ENCODE measurements at regions not wholly inside any gene's neighbourhood (a gene's known extent, or its start where the extent isn't known, plus 50 kb on each side); places are given as distances from the start of the nearest gene placed in this dataset.

DNA sequence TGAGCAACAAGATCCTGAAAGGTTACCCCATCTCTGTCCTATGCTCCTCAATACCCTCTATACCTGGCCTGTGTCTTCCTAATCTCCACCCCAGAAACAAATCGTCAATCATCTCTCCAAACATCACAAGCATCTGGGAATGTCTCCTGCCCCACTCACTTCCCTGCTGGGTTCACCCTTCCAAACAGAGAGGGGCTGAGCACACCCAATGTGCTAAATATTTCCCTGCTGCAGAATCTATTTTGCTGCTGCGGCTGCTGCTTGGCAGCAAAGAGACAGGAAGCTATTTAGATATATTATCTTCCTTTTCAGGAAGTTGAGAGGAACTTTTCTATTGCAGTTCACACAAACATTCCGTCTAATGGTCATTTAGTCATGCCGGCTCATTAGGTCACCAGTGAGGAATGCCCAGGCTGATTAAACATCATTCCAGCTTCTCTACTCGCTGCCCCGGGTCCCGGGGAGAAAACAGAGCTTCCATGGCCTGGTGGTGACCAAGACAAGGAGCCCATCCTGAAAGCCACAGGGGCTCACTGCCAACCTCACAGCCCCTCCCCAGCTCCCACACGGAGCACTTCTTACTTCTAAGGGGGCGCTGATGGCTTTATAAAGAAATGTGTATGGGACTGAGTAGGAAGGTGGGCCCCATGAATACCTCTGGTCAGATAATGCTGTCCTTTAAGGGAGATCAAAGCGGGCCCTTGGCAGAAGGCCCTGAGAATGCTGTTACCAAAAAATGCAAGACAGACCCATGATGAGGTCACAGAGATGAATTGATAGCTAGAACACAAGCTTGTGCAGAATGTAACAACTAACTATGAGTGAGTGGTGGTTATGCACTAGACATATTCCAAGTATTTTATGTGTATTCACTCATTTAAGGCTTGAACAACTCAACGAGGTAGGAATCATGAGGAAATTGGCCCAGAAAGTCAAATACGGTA is 218.3 kb downstream of the SOX9 start:
- no peak for DNase-seq
- TF ChIP-seq POLR2A (IDR thresholded peaks at IDR 0.05; ENCODE audit: low read length): no peak
- TF ChIP-seq GATA1 (IDR thresholded peaks at IDR 0.05; ENCODE audit: low read depth, low read length): no peak

- TF ChIP-seq POLR2A (IDR thresholded peaks at IDR 0.05; ENCODE audit: low read length): no peak
- no peak for TF ChIP-seq GATA1 (IDR thresholded peaks at IDR 0.05; ENCODE audit: low read depth, low read length)
- DNase-seq: no peak
These were observed 220.0 kb downstream of the SOX9 start for GRCh38 chr17:72340836-72341235.

DNA sequence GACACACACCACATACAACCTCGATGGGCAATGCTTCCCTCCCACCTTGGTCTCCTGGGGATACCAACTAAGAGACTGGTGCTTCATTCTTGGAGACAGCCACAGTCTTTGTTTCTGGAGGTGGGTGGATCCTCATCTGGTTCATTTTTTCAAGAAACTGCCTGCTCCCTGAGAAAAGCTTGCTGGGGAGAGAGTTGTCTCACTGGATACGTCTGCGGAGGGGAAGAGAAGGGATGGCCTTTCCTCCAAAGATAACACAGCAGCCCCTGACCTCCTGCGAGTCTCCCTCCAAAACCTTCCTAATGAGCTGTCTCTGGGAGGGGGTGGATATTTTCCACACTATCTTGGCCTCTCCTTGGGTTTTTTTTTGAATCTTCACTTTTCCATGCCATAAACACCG is 221.2 kb downstream of the SOX9 start:
- TF ChIP-seq POLR2A (IDR thresholded peaks at IDR 0.05; ENCODE audit: low read length): no peak
- no peak for TF ChIP-seq GATA1 (IDR thresholded peaks at IDR 0.05; ENCODE audit: low read depth, low read length)
- DNase-seq: no peak

GRCh38 chr17:72342627-72343527 is 222.1 kb downstream of the SOX9 start:
- TF ChIP-seq POLR2A (IDR thresholded peaks at IDR 0.05; ENCODE audit: low read length) (no peak), GATA1 (IDR thresholded peaks at IDR 0.05; ENCODE audit: low read depth, low read length) (no peak)
- no peak for DNase-seq

- no peak for TF ChIP-seq POLR2A (IDR thresholded peaks at IDR 0.05; ENCODE audit: low read length)
- DNase-seq: no peak
These were observed 223.1 kb downstream of the SOX9 start for GRCh38 chr17:72343911-72344310.

DNA sequence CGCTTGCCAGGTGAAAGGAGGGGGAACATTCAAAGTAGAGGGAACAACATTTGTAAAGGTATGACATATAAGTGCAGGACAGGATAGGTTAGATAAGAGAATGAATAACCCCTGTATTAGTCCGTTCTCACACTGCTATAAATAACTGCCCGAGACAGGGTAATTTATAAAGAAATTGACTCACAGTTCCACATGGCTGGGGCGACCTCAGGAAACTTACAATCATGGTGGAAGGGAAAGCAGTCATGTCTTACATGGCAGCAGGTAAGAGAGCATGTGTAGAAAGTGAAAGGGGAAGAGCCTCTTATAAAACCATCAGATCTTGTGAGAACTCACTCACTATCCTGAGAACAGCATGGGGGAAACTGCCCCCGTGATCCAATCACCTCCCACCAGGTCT is 223.8 kb downstream of the SOX9 start:
- DNase-seq: no peak
- no peak for TF ChIP-seq GATA1 (IDR thresholded peaks at IDR 0.05; ENCODE audit: low read depth, low read length)
- TF ChIP-seq POLR2A (IDR thresholded peaks at IDR 0.05; ENCODE audit: low read length): no peak

GRCh38 chr17:72345088-72345487 is 224.3 kb downstream of the SOX9 start:
- TF ChIP-seq GATA1 (IDR thresholded peaks at IDR 0.05; ENCODE audit: low read depth, low read length): no peak
- TF ChIP-seq POLR2A (IDR thresholded peaks at IDR 0.05; ENCODE audit: low read length): no peak
- no peak for DNase-seq

GRCh38 chr17:72345536-72345935 is 224.7 kb downstream of the SOX9 start:
- TF ChIP-seq POLR2A (IDR thresholded peaks at IDR 0.05; ENCODE audit: low read length) (no peak), GATA1 (IDR thresholded peaks at IDR 0.05; ENCODE audit: low read depth, low read length) (no peak)

DNA sequence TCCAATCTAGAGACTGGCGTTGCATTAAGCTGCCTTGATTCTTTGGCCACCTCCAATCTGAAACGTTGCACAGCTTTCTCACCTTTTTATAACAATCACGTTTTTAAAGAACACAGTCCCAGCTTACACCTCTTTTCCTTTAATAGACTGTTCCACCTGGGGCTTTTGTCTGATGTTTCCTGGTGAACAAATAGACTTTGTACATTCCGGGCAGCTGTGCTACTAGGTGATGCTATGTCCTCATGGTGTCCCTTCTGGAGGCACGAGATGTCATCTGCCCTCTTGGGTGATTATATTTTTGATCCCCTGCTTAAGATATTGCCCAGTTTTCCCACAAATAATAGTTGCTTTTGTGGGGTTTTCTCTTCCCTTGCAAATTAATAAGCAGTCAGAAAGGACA is 225.5 kb downstream of the SOX9 start:
- no peak for DNase-seq
- TF ChIP-seq POLR2A (IDR thresholded peaks at IDR 0.05; ENCODE audit: low read length) (no peak), GATA1 (IDR thresholded peaks at IDR 0.05; ENCODE audit: low read depth, low read length) (no peak)

More at GRCh38 chr17:72345536-72345935, 224.7 kb downstream of the SOX9 start:
- DNase-seq: no peak

DNA sequence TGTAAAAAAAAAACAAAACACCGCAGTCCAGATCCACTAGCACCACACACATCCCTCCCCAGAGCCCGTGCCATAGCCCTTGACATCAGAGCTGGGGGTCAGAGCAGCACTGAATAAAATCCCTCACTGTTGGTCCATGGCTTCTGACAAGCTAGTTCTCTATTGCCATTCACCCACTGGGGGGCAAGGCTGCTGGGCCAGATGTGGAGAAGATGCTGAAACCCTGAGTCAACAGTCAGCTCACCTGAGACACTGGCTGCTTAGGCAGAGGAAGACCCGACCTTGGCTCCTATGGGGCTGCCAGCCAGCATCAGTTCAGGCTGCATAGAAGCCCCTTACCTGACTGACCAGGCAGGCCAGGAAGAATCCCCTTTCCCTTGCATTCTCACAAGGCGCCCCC is 228.2 kb downstream of the SOX9 start:
- no peak for DNase-seq

GRCh38 chr17:72349491-72349995 is 228.7 kb downstream of the SOX9 start:
- no peak for DNase-seq
- no peak for TF ChIP-seq GATA1 (IDR thresholded peaks at IDR 0.05; ENCODE audit: low read depth, low read length)
- TF ChIP-seq POLR2A (IDR thresholded peaks at IDR 0.05; ENCODE audit: low read length): no peak

More for the DNA sequence above, 228.2 kb downstream of the SOX9 start:
- TF ChIP-seq GATA1 (IDR thresholded peaks at IDR 0.05; ENCODE audit: low read depth, low read length) (no peak), POLR2A (IDR thresholded peaks at IDR 0.05; ENCODE audit: low read length) (no peak)

GRCh38 chr17:72350073-72350472 is 229.3 kb downstream of the SOX9 start:
- TF ChIP-seq GATA1 (IDR thresholded peaks at IDR 0.05; ENCODE audit: low read depth, low read length) (no peak), POLR2A (IDR thresholded peaks at IDR 0.05; ENCODE audit: low read length) (no peak)
- DNase-seq: no peak

DNA sequence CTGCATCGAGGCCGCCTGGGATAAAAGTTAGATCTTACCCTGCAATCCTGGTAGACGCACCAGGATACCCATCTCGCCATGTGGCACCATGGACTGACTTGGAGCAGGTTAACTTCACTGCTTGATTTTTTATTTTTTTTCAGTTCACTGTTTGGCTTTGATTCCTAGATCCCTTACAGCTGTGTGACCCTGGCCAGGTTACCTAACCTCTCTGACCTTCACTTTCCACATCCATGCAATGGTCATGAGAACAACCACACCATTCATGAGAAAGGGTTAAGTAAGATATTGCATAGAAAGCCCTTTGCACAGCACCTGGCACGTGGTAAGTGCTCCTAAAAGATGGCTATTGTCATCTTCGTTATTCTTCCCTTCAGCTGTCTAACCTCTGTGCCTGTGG is 230.5 kb downstream of the SOX9 start:
- no peak for TF ChIP-seq GATA1 (IDR thresholded peaks at IDR 0.05; ENCODE audit: low read depth, low read length)
- TF ChIP-seq POLR2A (IDR thresholded peaks at IDR 0.05; ENCODE audit: low read length): no peak
- no peak for DNase-seq

GRCh38 chr17:72351884-72352346 is 231.1 kb downstream of the SOX9 start:
- TF ChIP-seq POLR2A (IDR thresholded peaks at IDR 0.05; ENCODE audit: low read length) (no peak), GATA1 (IDR thresholded peaks at IDR 0.05; ENCODE audit: low read depth, low read length) (no peak)
- no peak for DNase-seq
